ENCODE measurements at regions not wholly inside any gene's neighbourhood (a gene's known extent, or its start where the extent isn't known, plus 50 kb on each side); places are given as distances from the start of the nearest gene placed in this dataset.
A peak's percentile ranks its signal among the peaks of the same experiment; 100 is the strongest.
"Not testable (repeated sequence)": the region's sequence is repeated elsewhere in the genome, so short reads cannot be mapped to it uniquely, and the experiment has no call there.

- no peak for DNase-seq
Observed at GRCh38 chr2:203631068-203631757, 75.2 kb upstream of the CD28 start.

GRCh38 chr2:203636588-203637470 is 69.6 kb upstream of the CD28 start:
- DNase-seq, result no peak

- no peak for DNase-seq
Observed at GRCh38 chr2:203637471-203638167, 68.8 kb upstream of the CD28 start.

- DNase-seq, result not testable (repeated sequence)
Observed at GRCh38 chr2:203641865-203642264, 64.6 kb upstream of the CD28 start.

- not testable (repeated sequence) for DNase-seq
Observed at GRCh38 chr2:203642841-203643240, 63.6 kb upstream of the CD28 start.

- no peak for DNase-seq
Observed at GRCh38 chr2:203645831-203646230, 60.6 kb upstream of the CD28 start.

GRCh38 chr2:203646266-203646864 is 60.1 kb upstream of the CD28 start:
- no peak for DNase-seq

- no peak for DNase-seq
Observed at GRCh38 chr2:203646961-203647360, 59.5 kb upstream of the CD28 start.

- DNase-seq, result no peak
Observed at GRCh38 chr2:203647579-203647978, 58.9 kb upstream of the CD28 start.

GRCh38 chr2:203648273-203648672 is 58.2 kb upstream of the CD28 start:
- DNase-seq, result peak; percentile 69

- DNase-seq, result no peak
Observed at GRCh38 chr2:203649176-203649814, 57.1 kb upstream of the CD28 start.

GRCh38 chr2:203650860-203651613 is 55.4 kb upstream of the CD28 start:
- DNase-seq, result peak; percentile 84

GRCh38 chr2:203651621-203652020 is 54.8 kb upstream of the CD28 start:
- DNase-seq, result no peak

GRCh38 chr2:203654826-203655225 is 51.6 kb upstream of the CD28 start:
- DNase-seq, result no peak

GRCh38 chr2:203656522-203657287 is 49.7 kb upstream of the CD28 start:
- DNase-seq, result peak; percentile 14
